ENCODE measurements at regions not wholly inside any gene's neighbourhood (a gene's known extent, or its start where the extent isn't known, plus 50 kb on each side); places are given as distances from the start of the nearest gene placed in this dataset.

- 77 to 87% (median 78%) methylated on average over 10 of the region's 10 CpGs for WGBS, 5 donors
- H3K36me3 ChIP-seq, result no peaks in the 10 kb centered on the region
- no peak overlapping the region for H3K4me3 ChIP-seq
- peaks cover 0 to 5% (median 0%) of the 10 kb centered on the region in 8 donors for H3K9me3 ChIP-seq
- no peak for DNase-seq
- H3K27me3 ChIP-seq (replicated peaks in 1 of 7), result no peaks in the 10 kb centered on the region
- intact Hi-C loops (cut with DNase I; ENCODE audit: low total_unique reads), result no loop called here
- H3K4me1 ChIP-seq, result no peaks in the 10 kb centered on the region
- TF ChIP-seq POLR2AphosphoS5 (IDR thresholded peaks at IDR 0.05), result no peak
- TF ChIP-seq POLR2A (IDR thresholded peaks at IDR 0.05), result no peak
- no peak for TF ChIP-seq CTCF (IDR thresholded peaks at IDR 0.05 in 8 of 11, conservative IDR thresholded peaks at IDR 0.05 in 3 of 11)
- H3K27ac ChIP-seq, result no peak overlapping the region
These were observed 50.8 kb upstream of the CWC22 start for GRCh38 chr2:180057706-180058412.

Small RNAs in the stretch of these regions (small RNA-seq; reads per million reads assigned to genes)
- 0 reads per million in 4 donors for gene AC012669.1

Measured in spleen (tissue), 11 donors.